ENCODE measurements at regions not wholly inside any gene's neighbourhood (a gene's known extent, or its start where the extent isn't known, plus 50 kb on each side); places are given as distances from the start of the nearest gene placed in this dataset.

GRCh38 chr12:127193341-127193740 lies 1073.6 kb upstream of the TMEM132C start:
- H3K4me1 ChIP-seq = no peaks in the 10 kb centered on the region
- peaks cover 0 to 5% (median 0%) of the 10 kb centered on the region in 3 donors for H3K9me3 ChIP-seq
- intact Hi-C loops (cut with DNase I) = no loop called here
- 74 to 82% methylated on average over 2 of the region's 2 CpGs for WGBS, 2 donors
- H3K36me3 ChIP-seq = no peaks in the 10 kb centered on the region
- H3K27ac ChIP-seq = no peak overlapping the region
- DNase-seq = no peak
- no peak overlapping the region for H3K4me3 ChIP-seq
- TF ChIP-seq, protein P1, sequence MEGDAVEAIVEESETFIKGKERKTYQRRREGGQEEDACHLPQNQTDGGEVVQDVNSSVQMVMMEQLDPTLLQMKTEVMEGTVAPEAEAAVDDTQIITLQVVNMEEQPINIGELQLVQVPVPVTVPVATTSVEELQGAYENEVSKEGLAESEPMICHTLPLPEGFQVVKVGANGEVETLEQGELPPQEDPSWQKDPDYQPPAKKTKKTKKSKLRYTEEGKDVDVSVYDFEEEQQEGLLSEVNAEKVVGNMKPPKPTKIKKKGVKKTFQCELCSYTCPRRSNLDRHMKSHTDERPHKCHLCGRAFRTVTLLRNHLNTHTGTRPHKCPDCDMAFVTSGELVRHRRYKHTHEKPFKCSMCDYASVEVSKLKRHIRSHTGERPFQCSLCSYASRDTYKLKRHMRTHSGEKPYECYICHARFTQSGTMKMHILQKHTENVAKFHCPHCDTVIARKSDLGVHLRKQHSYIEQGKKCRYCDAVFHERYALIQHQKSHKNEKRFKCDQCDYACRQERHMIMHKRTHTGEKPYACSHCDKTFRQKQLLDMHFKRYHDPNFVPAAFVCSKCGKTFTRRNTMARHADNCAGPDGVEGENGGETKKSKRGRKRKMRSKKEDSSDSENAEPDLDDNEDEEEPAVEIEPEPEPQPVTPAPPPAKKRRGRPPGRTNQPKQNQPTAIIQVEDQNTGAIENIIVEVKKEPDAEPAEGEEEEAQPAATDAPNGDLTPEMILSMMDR (IDR thresholded peaks at IDR 0.05) = no peak
- TF ChIP-seq POLR2A (IDR thresholded peaks at IDR 0.05) = no peak
- peaks cover 0 to 6% (median 0%) of the 10 kb centered on the region in 4 donors for H3K27me3 ChIP-seq

GRCh38 chr12:127194176-127194575 lies 1072.8 kb upstream of the TMEM132C start:
- H3K36me3 ChIP-seq = no peaks in the 10 kb centered on the region
- DNase-seq = no peak
- H3K4me3 ChIP-seq = no peak overlapping the region
- H3K27ac ChIP-seq = no peak overlapping the region
- H3K27me3 ChIP-seq = peaks cover 0 to 6% (median 0%) of the 10 kb centered on the region in 4 donors
- WGBS, 2 donors = 69 to 70% methylated on average over 3 of the region's 3 CpGs
- no peaks in the 10 kb centered on the region for H3K4me1 ChIP-seq
- intact Hi-C loops (cut with DNase I) = no loop called here
- TF ChIP-seq, protein P1 (IDR thresholded peaks at IDR 0.05) = no peak
- TF ChIP-seq POLR2A (IDR thresholded peaks at IDR 0.05) = no peak
- H3K9me3 ChIP-seq = peaks cover 0 to 5% (median 0%) of the 10 kb centered on the region in 3 donors

GRCh38 chr12:127205781-127206555 lies 1061.0 kb upstream of the TMEM132C start:
- Histone ChIP-seq H3K4me3 (no peak overlapping the region), H3K27me3 (no peaks in the 10 kb centered on the region), H3K9me3 (no peaks in the 10 kb centered on the region), H3K4me1 (no peaks in the 10 kb centered on the region), H3K27ac (no peak overlapping the region), H3K36me3 (no peaks in the 10 kb centered on the region)
- intact Hi-C loops (cut with DNase I) = no loop called here
- no peak for TF ChIP-seq POLR2A (IDR thresholded peaks at IDR 0.05)
- TF ChIP-seq, protein P1 (IDR thresholded peaks at IDR 0.05) = no peak
- 35 to 51% methylated on average over 3 of the region's 3 CpGs for WGBS, 2 donors
- no peak for DNase-seq

- Histone ChIP-seq H3K4me3 (no peak overlapping the region), H3K36me3 (no peaks in the 10 kb centered on the region), H3K27me3 (no peaks in the 10 kb centered on the region), H3K27ac (no peak overlapping the region), H3K4me1 (no peaks in the 10 kb centered on the region), H3K9me3 (no peaks in the 10 kb centered on the region)
- DNase-seq = no peak
- WGBS, 2 donors = 75 to 85% methylated on average over 2 of the region's 2 CpGs
- intact Hi-C loops (cut with DNase I) = no loop called here
- TF ChIP-seq, protein P1 (IDR thresholded peaks at IDR 0.05) = no peak
- TF ChIP-seq POLR2A (IDR thresholded peaks at IDR 0.05) = no peak
These were observed 1057.7 kb upstream of the TMEM132C start for GRCh38 chr12:127209318-127209717.

DNA sequence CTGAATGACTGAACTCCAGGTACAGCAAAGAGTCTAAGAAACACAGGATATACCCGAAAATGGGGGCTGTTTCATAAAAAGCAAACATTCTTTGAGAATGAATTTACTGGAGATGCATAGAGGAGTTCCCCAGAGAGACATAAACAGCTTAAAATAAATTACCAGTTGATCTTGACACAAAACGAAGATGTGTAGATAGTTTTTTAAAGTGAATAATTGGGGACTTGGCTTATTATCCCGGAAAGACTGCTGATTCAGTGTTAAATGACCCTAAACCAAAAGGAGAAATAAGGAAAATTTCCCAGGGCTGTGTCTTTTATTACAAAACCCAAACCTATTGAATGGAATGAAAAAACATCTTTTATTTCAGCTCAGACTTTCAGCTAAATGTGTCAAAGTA lies 1052.8 kb upstream of the TMEM132C start:
- no peaks in the 10 kb centered on the region for H3K9me3 ChIP-seq
- WGBS, 2 donors = 26 to 39% methylated on average over 3 of the region's 3 CpGs

More for the DNA sequence above, 1052.8 kb upstream of the TMEM132C start:
- TF ChIP-seq, protein P1 (IDR thresholded peaks at IDR 0.05) = no peak
- TF ChIP-seq POLR2A (IDR thresholded peaks at IDR 0.05) = no peak
- H3K4me1 ChIP-seq = no peaks in the 10 kb centered on the region
- no peaks in the 10 kb centered on the region for H3K27me3 ChIP-seq
- intact Hi-C loops (cut with DNase I) = no loop called here
- H3K4me3 ChIP-seq = no peak overlapping the region
- DNase-seq = no peak
- no peak overlapping the region for H3K27ac ChIP-seq
- no peaks in the 10 kb centered on the region for H3K36me3 ChIP-seq
